ACC112 (cell line): ENCODE measurements at regions not wholly inside any gene's neighbourhood (a gene's known extent, or its start where the extent isn't known, plus 50 kb on each side); places are given as distances from the start of the nearest gene placed in this dataset.

ENCODE experiments used
- H2AFZ ChIP-seq: fragments of 200-600 bp; sonication (generic); one replicate; pipeline ENCODE4 v1.6.0; 2017; ENCODE audit warnings: antibody characterized with exemption, low read length; ENCODE audit not compliant: unreplicated experiment
- H3K27ac ChIP-seq: fragments of 200-600 bp; sonication (generic); 2 replicates; pipeline ENCODE4 v1.5.1; 2014; ENCODE audit warnings: low read depth, mild to moderate bottlenecking, antibody characterized with exemption, low read length, moderate library complexity
- H3K27me3 ChIP-seq: fragments of 200-600 bp; sonication (generic); 2 replicates; pipeline ENCODE4 v1.6.1; 2014; ENCODE audit warnings: mild to moderate bottlenecking, antibody characterized with exemption, low read length, moderate library complexity, mixed read lengths; ENCODE audit not compliant: insufficient read depth
- H3K36me3 ChIP-seq: fragments of 200-600 bp; sonication (generic); 2 replicates; pipeline ENCODE4 v1.6.1; 2016; ENCODE audit warnings: mild to moderate bottlenecking, antibody characterized with exemption, low read length, moderate library complexity, mixed read lengths; ENCODE audit not compliant: insufficient read depth
- H3K4me1 ChIP-seq: fragments of 200-600 bp; sonication (generic); one replicate; pipeline ENCODE4 v1.6.1; 2016; ENCODE audit warnings: low read length, mixed read lengths; ENCODE audit not compliant: insufficient read depth, unreplicated experiment, control insufficient read depth
- H3K4me3 ChIP-seq: fragments of 200-600 bp; sonication (generic); 2 replicates; pipeline ENCODE4 v1.5.1; 2014; ENCODE audit warnings: mild to moderate bottlenecking, low read depth, low read length
- H3K79me2 ChIP-seq: fragments of 200-600 bp; sonication (generic); one replicate; pipeline ENCODE4 v1.6.0; 2016; ENCODE audit warnings: low read length; ENCODE audit not compliant: control insufficient read depth, unreplicated experiment, insufficient read depth

- H3K4me3 ChIP-seq: no peak overlapping the region
- no peak overlapping the region for H3K27ac ChIP-seq
- no peaks in the 10 kb centered on the region for H3K27me3 ChIP-seq
- no peaks in the 10 kb centered on the region for H3K79me2 ChIP-seq
- H3K36me3 ChIP-seq: no peaks in the 10 kb centered on the region
- H2AFZ ChIP-seq: no peak overlapping the region
- no peaks in the 10 kb centered on the region for H3K4me1 ChIP-seq
Measured at GRCh38 chr6:11961923-11962322, 50.2 kb upstream of the HIVEP1 start.

- Histone ChIP-seq H3K36me3 (no peaks in the 10 kb centered on the region), H3K27me3 (no peaks in the 10 kb centered on the region), H3K4me3 (no peak overlapping the region), H3K4me1 (no peaks in the 10 kb centered on the region), H2AFZ (no peak overlapping the region), H3K27ac (no peak overlapping the region), H3K79me2 (no peaks in the 10 kb centered on the region)
Measured at GRCh38 chr6:11960909-11961779, 51.0 kb upstream of the HIVEP1 start.

- Histone ChIP-seq H3K4me1 (no peaks in the 10 kb centered on the region), H3K27me3 (no peaks in the 10 kb centered on the region), H3K36me3 (no peaks in the 10 kb centered on the region), H3K4me3 (no peak overlapping the region), H3K79me2 (no peaks in the 10 kb centered on the region), H3K27ac (no peak overlapping the region), H2AFZ (no peak overlapping the region)
Measured at GRCh38 chr6:11956781-11957180, 55.3 kb upstream of the HIVEP1 start.

GRCh38 chr6:11953641-11954040 lies 58.5 kb upstream of the HIVEP1 start:
- H3K27me3 ChIP-seq: no peaks in the 10 kb centered on the region
- H3K4me3 ChIP-seq: no peak overlapping the region
- H3K27ac ChIP-seq: no peak overlapping the region
- no peaks in the 10 kb centered on the region for H3K79me2 ChIP-seq
- H3K4me1 ChIP-seq: no peaks in the 10 kb centered on the region
- no peak overlapping the region for H2AFZ ChIP-seq
- no peaks in the 10 kb centered on the region for H3K36me3 ChIP-seq

- H3K4me1 ChIP-seq: no peaks in the 10 kb centered on the region
Measured at GRCh38 chr6:11952316-11952715, 59.8 kb upstream of the HIVEP1 start.

GRCh38 chr6:11951868-11952267 lies 60.2 kb upstream of the HIVEP1 start:
- Histone ChIP-seq H3K79me2 (no peaks in the 10 kb centered on the region), H3K27ac (no peak overlapping the region), H3K4me1 (no peaks in the 10 kb centered on the region), H2AFZ (no peak overlapping the region), H3K4me3 (no peak overlapping the region), H3K36me3 (no peaks in the 10 kb centered on the region), H3K27me3 (no peaks in the 10 kb centered on the region)

More at GRCh38 chr6:11952316-11952715, 59.8 kb upstream of the HIVEP1 start:
- H3K79me2 ChIP-seq: no peaks in the 10 kb centered on the region
- no peak overlapping the region for H3K27ac ChIP-seq
- H2AFZ ChIP-seq: no peak overlapping the region
- H3K4me3 ChIP-seq: no peak overlapping the region
- no peaks in the 10 kb centered on the region for H3K36me3 ChIP-seq
- H3K27me3 ChIP-seq: no peaks in the 10 kb centered on the region

- Histone ChIP-seq H3K4me1 (no peaks in the 10 kb centered on the region), H3K27me3 (no peaks in the 10 kb centered on the region), H3K36me3 (no peaks in the 10 kb centered on the region), H3K4me3 (no peak overlapping the region), H2AFZ (no peak overlapping the region), H3K27ac (no peak overlapping the region), H3K79me2 (no peaks in the 10 kb centered on the region)
Measured at GRCh38 chr6:11950109-11950508, 62.0 kb upstream of the HIVEP1 start.

GRCh38 chr6:11947575-11947974 lies 64.5 kb upstream of the HIVEP1 start:
- Histone ChIP-seq H3K4me1 (no peaks in the 10 kb centered on the region), H3K79me2 (no peaks in the 10 kb centered on the region), H2AFZ (no peak overlapping the region), H3K27ac (no peak overlapping the region), H3K27me3 (no peaks in the 10 kb centered on the region), H3K4me3 (no peak overlapping the region), H3K36me3 (no peaks in the 10 kb centered on the region)

- Histone ChIP-seq H3K4me3 (no peak overlapping the region), H3K79me2 (no peaks in the 10 kb centered on the region), H3K36me3 (no peaks in the 10 kb centered on the region), H2AFZ (no peak overlapping the region), H3K4me1 (no peaks in the 10 kb centered on the region), H3K27me3 (no peaks in the 10 kb centered on the region), H3K27ac (no peak overlapping the region)
Measured at GRCh38 chr6:11947063-11947462, 65.0 kb upstream of the HIVEP1 start.

GRCh38 chr6:11944111-11944510 lies 68.0 kb upstream of the HIVEP1 start:
- Histone ChIP-seq H3K27me3 (no peaks in the 10 kb centered on the region), H3K4me3 (no peak overlapping the region), H3K36me3 (no peaks in the 10 kb centered on the region), H3K79me2 (no peaks in the 10 kb centered on the region), H3K4me1 (no peaks in the 10 kb centered on the region), H3K27ac (no peak overlapping the region), H2AFZ (no peak overlapping the region)

GRCh38 chr6:11943060-11943459 lies 69.1 kb upstream of the HIVEP1 start:
- H3K79me2 ChIP-seq: no peaks in the 10 kb centered on the region
- no peaks in the 10 kb centered on the region for H3K36me3 ChIP-seq
- H3K27ac ChIP-seq: no peak overlapping the region
- H3K27me3 ChIP-seq: no peaks in the 10 kb centered on the region
- no peaks in the 10 kb centered on the region for H3K4me1 ChIP-seq
- no peak overlapping the region for H2AFZ ChIP-seq
- H3K4me3 ChIP-seq: no peak overlapping the region
